ES-I3 (cell line): ENCODE measurements at regions not wholly inside any gene's neighbourhood (a gene's known extent, or its start where the extent isn't known, plus 50 kb on each side); places are given as distances from the start of the nearest gene placed in this dataset.

ENCODE experiments used
- H3K36me3 ChIP-seq: 2 replicates; pipeline ENCODE4 v1.6.1; 2013; ENCODE audit warnings: mild to moderate bottlenecking, low read length, control low read depth, moderate library complexity; ENCODE audit not compliant: insufficient read depth
- H3K4me1 ChIP-seq: 2 replicates; pipeline ENCODE4 v1.6.1; 2013; ENCODE audit warnings: mild to moderate bottlenecking, control low read depth, low read length; ENCODE audit not compliant: insufficient read depth
- H3K9ac ChIP-seq: 2 replicates; pipeline ENCODE4 v1.6.1; 2013; ENCODE audit warnings: low read depth, mild to moderate bottlenecking, low read length, moderate library complexity
- H3K9me3 ChIP-seq: 2 replicates; pipeline ENCODE4 v1.6.1; 2013; ENCODE audit warnings: mild to moderate bottlenecking, low read length, moderate library complexity; ENCODE audit not compliant: control insufficient read depth, insufficient read depth

- Histone ChIP-seq H3K36me3 (no peaks in the 10 kb centered on the region), H3K9ac (no peak overlapping the region), H3K9me3 (no peaks in the 10 kb centered on the region), H3K4me1 (no peaks in the 10 kb centered on the region)
Observed at GRCh38 chr1:50329332-50329932, 93.8 kb downstream of the DMRTA2 start.

GRCh38 chr1:50328552-50328951 is 94.7 kb downstream of the DMRTA2 start:
- Histone ChIP-seq H3K9me3 (no peaks in the 10 kb centered on the region), H3K36me3 (no peaks in the 10 kb centered on the region), H3K4me1 (no peaks in the 10 kb centered on the region), H3K9ac (no peak overlapping the region)

- H3K9ac ChIP-seq: no peak overlapping the region
- H3K36me3 ChIP-seq: no peaks in the 10 kb centered on the region
- H3K4me1 ChIP-seq: no peaks in the 10 kb centered on the region
- no peaks in the 10 kb centered on the region for H3K9me3 ChIP-seq
Observed at GRCh38 chr1:50326026-50326425, 97.2 kb downstream of the DMRTA2 start.

GRCh38 chr1:50322579-50322978 is 100.7 kb downstream of the DMRTA2 start:
- H3K4me1 ChIP-seq: no peaks in the 10 kb centered on the region
- no peaks in the 10 kb centered on the region for H3K9me3 ChIP-seq
- H3K9ac ChIP-seq: no peak overlapping the region
- no peaks in the 10 kb centered on the region for H3K36me3 ChIP-seq

- H3K4me1 ChIP-seq: no peaks in the 10 kb centered on the region
- no peak overlapping the region for H3K9ac ChIP-seq
- no peaks in the 10 kb centered on the region for H3K9me3 ChIP-seq
- H3K36me3 ChIP-seq: no peaks in the 10 kb centered on the region
Observed at GRCh38 chr1:50318428-50318827, 104.8 kb downstream of the DMRTA2 start.

GRCh38 chr1:50308878-50309277 is 114.4 kb downstream of the DMRTA2 start:
- Histone ChIP-seq H3K9ac (no peak overlapping the region), H3K36me3 (no peaks in the 10 kb centered on the region), H3K9me3 (no peaks in the 10 kb centered on the region), H3K4me1 (no peaks in the 10 kb centered on the region)

GRCh38 chr1:50305808-50306207 is 117.4 kb downstream of the DMRTA2 start:
- Histone ChIP-seq H3K9ac (no peak overlapping the region), H3K4me1 (no peaks in the 10 kb centered on the region), H3K36me3 (no peaks in the 10 kb centered on the region), H3K9me3 (no peaks in the 10 kb centered on the region)

GRCh38 chr1:50300297-50300696 is 122.9 kb downstream of the DMRTA2 start:
- Histone ChIP-seq H3K4me1 (no peaks in the 10 kb centered on the region), H3K9me3 (no peaks in the 10 kb centered on the region), H3K36me3 (no peaks in the 10 kb centered on the region), H3K9ac (no peak overlapping the region)

GRCh38 chr1:50295566-50295965 is 127.7 kb downstream of the DMRTA2 start:
- Histone ChIP-seq H3K36me3 (no peaks in the 10 kb centered on the region), H3K9ac (no peak overlapping the region), H3K4me1 (no peaks in the 10 kb centered on the region), H3K9me3 (no peaks in the 10 kb centered on the region)

- no peaks in the 10 kb centered on the region for H3K4me1 ChIP-seq
- no peaks in the 10 kb centered on the region for H3K9me3 ChIP-seq
- no peaks in the 10 kb centered on the region for H3K36me3 ChIP-seq
- H3K9ac ChIP-seq: no peak overlapping the region
Observed at GRCh38 chr1:50292276-50292675, 131.0 kb downstream of the DMRTA2 start.

GRCh38 chr1:50289495-50289894 is 133.7 kb downstream of the DMRTA2 start:
- H3K9ac ChIP-seq: no peak overlapping the region
- no peaks in the 10 kb centered on the region for H3K4me1 ChIP-seq
- no peaks in the 10 kb centered on the region for H3K36me3 ChIP-seq

GRCh38 chr1:50285994-50286393 is 137.2 kb downstream of the DMRTA2 start:
- Histone ChIP-seq H3K4me1 (no peaks in the 10 kb centered on the region), H3K9ac (no peak overlapping the region), H3K9me3 (no peaks in the 10 kb centered on the region), H3K36me3 (no peaks in the 10 kb centered on the region)

More at GRCh38 chr1:50289495-50289894, 133.7 kb downstream of the DMRTA2 start:
- H3K9me3 ChIP-seq: no peaks in the 10 kb centered on the region

- no peaks in the 10 kb centered on the region for H3K36me3 ChIP-seq
- peaks cover 22% of the 10 kb centered on the region for H3K4me1 ChIP-seq
- H3K9me3 ChIP-seq: no peaks in the 10 kb centered on the region
- H3K9ac ChIP-seq: no peak overlapping the region
Observed at GRCh38 chr1:50279622-50280330, 143.5 kb downstream of the DMRTA2 start.

- Histone ChIP-seq H3K4me1 (peaks cover 22% of the 10 kb centered on the region), H3K9me3 (no peaks in the 10 kb centered on the region), H3K9ac (no peak overlapping the region), H3K36me3 (no peaks in the 10 kb centered on the region)
Observed at GRCh38 chr1:50278961-50279360, 144.3 kb downstream of the DMRTA2 start.

- Histone ChIP-seq H3K4me1 (peaks cover 22% of the 10 kb centered on the region), H3K36me3 (no peaks in the 10 kb centered on the region), H3K9me3 (no peaks in the 10 kb centered on the region), H3K9ac (no peak overlapping the region)
Observed at GRCh38 chr1:50278410-50278809, 144.8 kb downstream of the DMRTA2 start.
